ENCODE measurements at regions not wholly inside any gene's neighbourhood (a gene's known extent, or its start where the extent isn't known, plus 50 kb on each side); places are given as distances from the start of the nearest gene placed in this dataset.
A peak's percentile ranks its signal among the peaks of the same experiment; 100 is the strongest.

GRCh38 chr2:8479298-8479697, 202.6 kb upstream of the ID2 start:
- Mint-ChIP-seq H3K9me3 (no peaks in the 10 kb centered on the region), H3K4me1 (ENCODE audit: low read depth) (peaks cover 85% of the 10 kb centered on the region), H3K27ac (peak overlapping the region; percentile 77), H3K36me3 (ENCODE audit: low read depth) (peaks cover 11% of the 10 kb centered on the region), H3K4me3 (no peak overlapping the region), H3K27me3 (peaks cover 6% of the 10 kb centered on the region)
- intact Hi-C loops (cut with micrococcal nuclease), result loop anchor here (5.0 kb wide), 3 partner anchors 38 to 203 kb away; partner anchors contain the start of gene ID2
- ChIA-PET POLR2A (no interaction called here), CTCF (no interaction called here)
- no peak for DNase-seq
- TF ChIP-seq CTCF (IDR thresholded peaks at IDR 0.05), result no peak
- ATAC-seq, result no peak

GRCh38 chr2:8480915-8481314, 200.9 kb upstream of the ID2 start:
- TF ChIP-seq CTCF (IDR thresholded peaks at IDR 0.05), result no peak
- intact Hi-C loops (cut with micrococcal nuclease), result loop anchor here (10.0 kb wide), 1 partner anchor 176 kb away; no protein-coding TSS in a partner anchor
- Mint-ChIP-seq H3K4me3 (no peak overlapping the region), H3K4me1 (ENCODE audit: low read depth) (peaks cover 73% of the 10 kb centered on the region), H3K36me3 (ENCODE audit: low read depth) (peaks cover 11% of the 10 kb centered on the region), H3K9me3 (no peaks in the 10 kb centered on the region), H3K27me3 (peaks cover 6% of the 10 kb centered on the region), H3K27ac (peak overlapping the region; percentile 51)
- ChIA-PET CTCF (interaction anchor here (0.6 to 1.9 kb wide), 4 partner anchors 8 to 64 kb away, joined by 3 to 5 read pairs (median 4); no protein-coding TSS in a partner anchor), POLR2A (interaction anchor here (0.6 to 3.3 kb wide), 9 partner anchors 9 to 1052 kb away, joined by 3 to 25 read pairs (median 4); partner anchors contain the start of gene ID2)
- DNase-seq (no peak), ATAC-seq (no peak)

GRCh38 chr2:8481463-8482009, 200.3 kb upstream of the ID2 start:
- H3K9me3 Mint-ChIP-seq, result no peaks in the 10 kb centered on the region
- ATAC-seq (peak; percentile 76), DNase-seq (peak; percentile 72)
- H3K36me3 Mint-ChIP-seq (ENCODE audit: low read depth), result peaks cover 9% of the 10 kb centered on the region
- ChIA-PET POLR2A (interaction anchor here (0.6 to 3.3 kb wide), 10 partner anchors 9 to 1052 kb away, joined by 3 to 25 read pairs (median 4); partner anchors contain the start of gene ID2), CTCF (interaction anchor here (0.6 to 1.9 kb wide), 7 partner anchors 9 to 109 kb away, joined by 3 to 5 read pairs (median 3); no protein-coding TSS in a partner anchor)
- TF ChIP-seq CTCF (IDR thresholded peaks at IDR 0.05), result no peak
- H3K4me3 Mint-ChIP-seq, result peak overlapping the region; percentile 1
- H3K27ac Mint-ChIP-seq, result peak overlapping the region; percentile 51
- peaks cover 74% of the 10 kb centered on the region for H3K4me1 Mint-ChIP-seq (ENCODE audit: low read depth)
- peaks cover 6% of the 10 kb centered on the region for H3K27me3 Mint-ChIP-seq
- intact Hi-C loops (cut with micrococcal nuclease), result loop anchor here (10.0 kb wide), 1 partner anchor 177 kb away; no protein-coding TSS in a partner anchor

- Mint-ChIP-seq H3K27ac (no peak overlapping the region), H3K27me3 (peaks cover 6% of the 10 kb centered on the region), H3K9me3 (no peaks in the 10 kb centered on the region), H3K4me3 (no peak overlapping the region), H3K36me3 (ENCODE audit: low read depth) (peaks cover 9% of the 10 kb centered on the region), H3K4me1 (ENCODE audit: low read depth) (peaks cover 72% of the 10 kb centered on the region)
- ChIA-PET CTCF (interaction anchor here (1.2 to 1.9 kb wide), 5 partner anchors 10 to 109 kb away, joined by 3 to 5 read pairs (median 3); no protein-coding TSS in a partner anchor), POLR2A (interaction anchor here (1.0 to 3.3 kb wide), 5 partner anchors 34 to 200 kb away, joined by 3 to 25 read pairs (median 4); partner anchors contain the start of gene ID2)
- no peak for TF ChIP-seq CTCF (IDR thresholded peaks at IDR 0.05)
- ATAC-seq (no peak), DNase-seq (no peak)
- intact Hi-C loops (cut with micrococcal nuclease), result loop anchor here (10.0 kb wide), 1 partner anchor 178 kb away; no protein-coding TSS in a partner anchor
Observed at GRCh38 chr2:8482432-8482831, 199.4 kb upstream of the ID2 start.
